SU-DHL-6 (cell line): ENCODE measurements at regions not wholly inside any gene's neighbourhood (a gene's known extent, or its start where the extent isn't known, plus 50 kb on each side); places are given as distances from the start of the nearest gene placed in this dataset.

Source experiments
- H2AFZ ChIP-seq: fragments of 200-600 bp; sonication (generic); 2 replicates; pipeline ENCODE4 v1.6.1; 2014; ENCODE audit warnings: low read depth, mild to moderate bottlenecking, moderate library complexity, mixed read lengths, antibody characterized with exemption, low read length; ENCODE audit not compliant: severe bottlenecking
- H3F3A ChIP-seq: fragments of 200-600 bp; shearing (Covaris generic); 2 replicates; pipeline ENCODE4 v1.6.0; 2016; ENCODE audit warnings: antibody characterized with exemption, mild to moderate bottlenecking; ENCODE audit not compliant: insufficient read depth
- H3K27ac ChIP-seq: fragments of 200-600 bp; sonication (generic); 2 replicates; pipeline ENCODE4 v1.5.1; 2016; ENCODE audit warnings: low read depth, mild to moderate bottlenecking, low read length, moderate library complexity, mixed read lengths
- H3K27me3 ChIP-seq: fragments of 200-600 bp; sonication (generic), shearing (Covaris generic); 2 replicates; pipeline ENCODE4 v1.6.0; 2014; ENCODE audit warnings: mild to moderate bottlenecking, low read length
- H3K36me3 ChIP-seq: fragments of 200-600 bp; sonication (generic); 2 replicates; pipeline ENCODE4 v1.6.1; 2014; ENCODE audit warnings: mild to moderate bottlenecking, low read length, mixed read lengths
- H3K4me2 ChIP-seq: fragments of 300-600, 200-600 bp; shearing (Covaris generic), sonication (generic); 2 replicates; pipeline ENCODE4 v1.6.0; 2014; ENCODE audit warnings: low read length, low read depth, mild to moderate bottlenecking; ENCODE audit not compliant: poor library complexity, severe bottlenecking
- H3K4me3 ChIP-seq: fragments of 200-600 bp; sonication (generic); 2 replicates; pipeline ENCODE4 v1.5.1; 2014; ENCODE audit warnings: antibody characterized with exemption, low read length, mild to moderate bottlenecking, mixed read lengths; ENCODE audit not compliant: insufficient read depth, poor library complexity, severe bottlenecking
- H3K79me2 ChIP-seq: fragments of 200-600 bp; sonication (generic); 2 replicates; pipeline ENCODE4 v1.6.1; 2014; ENCODE audit warnings: mild to moderate bottlenecking, low read length, moderate library complexity; ENCODE audit not compliant: insufficient read depth
- H3K9ac ChIP-seq: fragments of 200-600 bp; sonication (generic); 2 replicates; pipeline ENCODE4 v1.7.0; 2014; ENCODE audit warnings: mild to moderate bottlenecking, low read length
- H3K9me2 ChIP-seq: fragments of 200-600 bp; sonication (generic); replicated peaks from 2 replicates; pipeline ENCODE4 v1.6.1; 2014; ENCODE audit warnings: low read length; ENCODE audit not compliant: insufficient read depth
- H3K9me3 ChIP-seq: fragments of 200-600 bp; sonication (generic); 2 replicates; pipeline ENCODE4 v1.6.1; 2014; ENCODE audit warnings: low read length, mixed read lengths; ENCODE audit not compliant: insufficient read depth
- H4K20me1 ChIP-seq: fragments of 200-600 bp; sonication (generic); 2 replicates; pipeline ENCODE4 v1.6.1; 2014; ENCODE audit warnings: low read depth, mild to moderate bottlenecking, antibody characterized with exemption, low read length, moderate library complexity, mixed read lengths
- EZH2phosphoT487 ChIP-seq: fragments of 200-600 bp; sonication (generic), shearing (Covaris generic); conservative IDR thresholded peaks from 2 replicates; pipeline ENCODE4 v1.6.1; 2018; ENCODE audit warnings: mild to moderate bottlenecking, antibody characterized with exemption, low read length, moderate library complexity, mixed read lengths
- TF ChIP-seq, protein P1 (sequence below): fragments of 200-600 bp; sonication (generic); IDR thresholded peaks from one replicate; pipeline ENCODE4 v1.5.1; 2017; ENCODE audit warnings: antibody characterized with exemption, mild to moderate bottlenecking, low read length, moderate library complexity; ENCODE audit not compliant: insufficient read depth, poor library complexity, severe bottlenecking

DNA sequence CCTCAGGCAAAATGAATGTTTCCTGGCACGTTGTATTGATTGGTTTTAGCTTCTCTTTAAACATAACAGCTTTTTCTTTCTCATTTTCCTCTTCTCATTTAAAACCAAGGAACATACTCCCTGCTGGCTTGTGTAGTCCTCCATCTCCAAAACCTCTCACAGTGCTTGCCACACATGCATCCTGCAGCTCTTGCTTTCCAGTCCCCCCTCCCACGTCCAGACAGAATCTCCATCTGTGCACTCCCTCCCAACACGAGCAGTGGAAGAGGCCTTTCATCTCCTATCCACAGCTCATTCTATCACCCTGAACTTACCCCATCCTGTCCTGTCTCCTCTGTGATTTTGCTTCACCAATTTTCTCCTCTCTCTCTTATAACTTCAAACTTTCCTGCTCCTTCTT is 99.6 kb upstream of the THSD7B start:
- no peaks in the 10 kb centered on the region for H4K20me1 ChIP-seq
- no peak overlapping the region for H2AFZ ChIP-seq
- no peak overlapping the region for H3K4me3 ChIP-seq
- no peaks in the 10 kb centered on the region for H3K36me3 ChIP-seq
- H3K9me3 ChIP-seq: no peaks in the 10 kb centered on the region
- H3K79me2 ChIP-seq: no peaks in the 10 kb centered on the region
- H3K9me2 ChIP-seq: no peaks in the 10 kb centered on the region
- no peaks in the 10 kb centered on the region for H3K27me3 ChIP-seq
- no peak for TF ChIP-seq EZH2phosphoT487
- TF ChIP-seq, protein P1, sequence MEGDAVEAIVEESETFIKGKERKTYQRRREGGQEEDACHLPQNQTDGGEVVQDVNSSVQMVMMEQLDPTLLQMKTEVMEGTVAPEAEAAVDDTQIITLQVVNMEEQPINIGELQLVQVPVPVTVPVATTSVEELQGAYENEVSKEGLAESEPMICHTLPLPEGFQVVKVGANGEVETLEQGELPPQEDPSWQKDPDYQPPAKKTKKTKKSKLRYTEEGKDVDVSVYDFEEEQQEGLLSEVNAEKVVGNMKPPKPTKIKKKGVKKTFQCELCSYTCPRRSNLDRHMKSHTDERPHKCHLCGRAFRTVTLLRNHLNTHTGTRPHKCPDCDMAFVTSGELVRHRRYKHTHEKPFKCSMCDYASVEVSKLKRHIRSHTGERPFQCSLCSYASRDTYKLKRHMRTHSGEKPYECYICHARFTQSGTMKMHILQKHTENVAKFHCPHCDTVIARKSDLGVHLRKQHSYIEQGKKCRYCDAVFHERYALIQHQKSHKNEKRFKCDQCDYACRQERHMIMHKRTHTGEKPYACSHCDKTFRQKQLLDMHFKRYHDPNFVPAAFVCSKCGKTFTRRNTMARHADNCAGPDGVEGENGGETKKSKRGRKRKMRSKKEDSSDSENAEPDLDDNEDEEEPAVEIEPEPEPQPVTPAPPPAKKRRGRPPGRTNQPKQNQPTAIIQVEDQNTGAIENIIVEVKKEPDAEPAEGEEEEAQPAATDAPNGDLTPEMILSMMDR: no peak
- H3F3A ChIP-seq: no peaks in the 10 kb centered on the region
- H3K4me2 ChIP-seq: no peak overlapping the region
- no peak overlapping the region for H3K9ac ChIP-seq
- no peak overlapping the region for H3K27ac ChIP-seq

DNA sequence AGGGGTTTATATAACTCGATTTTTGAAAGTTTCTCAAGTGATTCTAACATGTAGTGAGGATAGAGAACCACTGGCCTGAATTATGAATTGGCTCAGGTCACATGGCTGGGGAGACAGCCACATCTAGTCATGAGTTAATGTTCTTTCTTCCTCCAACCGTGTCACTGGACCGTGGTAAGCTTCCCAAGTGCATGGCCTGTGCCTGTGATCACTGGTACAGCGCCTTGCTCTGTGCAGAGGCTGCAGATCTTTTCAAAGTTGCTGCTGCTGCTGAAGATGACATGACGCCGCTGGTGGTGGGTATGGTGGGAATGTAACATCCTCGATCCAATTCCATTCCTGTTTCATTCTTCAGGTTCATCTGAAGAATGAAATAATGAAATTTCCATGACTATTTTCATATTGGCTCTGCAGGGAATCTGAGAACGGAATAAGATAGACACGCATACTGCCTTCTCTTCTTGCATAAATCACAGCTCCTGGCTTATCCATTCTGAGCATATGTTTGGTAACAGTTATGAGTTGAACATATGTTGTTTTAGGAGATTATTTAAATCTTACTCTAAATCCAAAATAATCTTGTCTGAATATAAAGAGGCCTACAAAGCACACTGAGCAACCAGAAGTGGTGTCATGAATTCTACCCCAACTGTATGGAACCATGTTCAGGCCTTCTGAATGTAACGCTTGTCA is 100.5 kb upstream of the THSD7B start:
- no peaks in the 10 kb centered on the region for H3K9me2 ChIP-seq
- no peak overlapping the region for H3K9ac ChIP-seq
- no peaks in the 10 kb centered on the region for H3K36me3 ChIP-seq
- TF ChIP-seq EZH2phosphoT487: no peak
- TF ChIP-seq, protein P1: no peak
- no peak overlapping the region for H3K4me3 ChIP-seq
- H3K79me2 ChIP-seq: no peaks in the 10 kb centered on the region
- no peak overlapping the region for H3K27ac ChIP-seq
- no peak overlapping the region for H2AFZ ChIP-seq
- no peaks in the 10 kb centered on the region for H3F3A ChIP-seq
- H4K20me1 ChIP-seq: no peaks in the 10 kb centered on the region
- H3K27me3 ChIP-seq: no peaks in the 10 kb centered on the region
- no peak overlapping the region for H3K4me2 ChIP-seq
- no peaks in the 10 kb centered on the region for H3K9me3 ChIP-seq

DNA sequence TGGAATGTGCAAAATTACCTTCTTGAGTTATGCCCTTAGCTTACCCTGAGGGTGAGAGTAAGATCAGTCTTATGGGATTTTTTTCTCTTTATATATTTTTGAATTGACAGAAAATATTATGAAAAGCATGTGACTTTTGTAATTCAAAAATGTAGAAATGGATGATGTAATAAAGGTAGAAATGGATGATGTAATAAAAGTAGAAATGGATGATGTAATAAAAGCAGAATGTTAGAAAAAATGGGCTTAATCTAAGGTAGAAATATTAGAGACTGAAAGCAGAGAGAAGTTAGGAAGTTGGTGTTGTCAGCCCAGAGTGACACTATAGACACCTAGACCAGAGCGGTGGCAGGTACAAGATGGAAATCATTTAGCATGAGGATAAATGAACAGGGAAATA is 107.1 kb upstream of the THSD7B start:
- Histone ChIP-seq H2AFZ (no peak overlapping the region), H3K4me2 (no peak overlapping the region), H3K4me3 (no peak overlapping the region)

More for the DNA sequence above, 107.1 kb upstream of the THSD7B start:
- no peaks in the 10 kb centered on the region for H3K9me2 ChIP-seq
- no peaks in the 10 kb centered on the region for H3F3A ChIP-seq
- no peaks in the 10 kb centered on the region for H3K79me2 ChIP-seq
- no peak overlapping the region for H3K9ac ChIP-seq
- no peaks in the 10 kb centered on the region for H3K27me3 ChIP-seq
- no peak overlapping the region for H3K27ac ChIP-seq
- no peak for TF ChIP-seq EZH2phosphoT487
- TF ChIP-seq, protein P1: no peak
- H4K20me1 ChIP-seq: no peaks in the 10 kb centered on the region
- no peaks in the 10 kb centered on the region for H3K36me3 ChIP-seq
- no peaks in the 10 kb centered on the region for H3K9me3 ChIP-seq
